ENCODE measurements at regions not wholly inside any gene's neighbourhood (a gene's known extent, or its start where the extent isn't known, plus 50 kb on each side); places are given as distances from the start of the nearest gene placed in this dataset.

- DNase-seq (ENCODE audit: low spot score): no peak
These were observed 144.7 kb downstream of the MYCN start for GRCh38 chr2:16085073-16085472.

DNA sequence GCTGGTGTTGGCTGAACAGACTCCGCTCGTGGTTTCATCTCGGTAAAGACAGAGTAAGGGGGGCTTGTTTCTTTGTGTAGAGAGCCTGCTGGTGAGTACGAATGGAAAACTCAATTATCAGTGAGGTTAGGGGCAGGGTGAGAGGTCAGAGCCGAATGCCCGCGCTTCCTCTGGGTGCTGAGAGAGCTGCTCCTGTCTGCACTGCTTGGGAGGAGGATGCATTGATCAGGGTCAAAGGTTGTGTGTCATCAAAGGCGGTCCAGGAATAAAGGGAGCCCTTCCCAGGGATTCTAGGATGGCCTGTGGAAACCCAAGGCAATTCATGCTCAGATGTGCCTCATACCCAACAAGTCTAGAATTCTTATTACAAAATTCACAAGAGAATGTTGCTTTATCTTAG is 143.9 kb downstream of the MYCN start:
- DNase-seq (ENCODE audit: low spot score): peak; percentile 79

DNA sequence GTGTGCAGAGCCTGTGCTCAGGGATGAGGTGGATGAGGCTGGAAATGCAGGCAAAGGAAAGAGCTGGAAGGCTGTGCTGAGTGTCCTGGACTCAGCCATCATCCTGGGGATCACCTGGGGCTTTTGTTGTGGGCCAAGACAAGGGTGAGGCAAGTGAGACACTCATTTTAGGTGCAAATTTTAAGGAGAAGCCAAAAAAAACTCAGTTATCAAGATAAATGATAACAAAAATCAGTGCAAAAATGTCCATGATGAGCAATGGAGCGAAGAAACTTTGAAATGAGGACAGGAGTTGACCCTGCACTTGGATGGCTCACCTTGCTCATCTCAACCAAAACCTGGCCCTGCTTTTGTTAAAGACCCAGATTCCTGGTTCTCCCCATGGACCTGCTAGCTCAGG is 141.9 kb downstream of the MYCN start:
- DNase-seq (ENCODE audit: low spot score): no peak

DNA sequence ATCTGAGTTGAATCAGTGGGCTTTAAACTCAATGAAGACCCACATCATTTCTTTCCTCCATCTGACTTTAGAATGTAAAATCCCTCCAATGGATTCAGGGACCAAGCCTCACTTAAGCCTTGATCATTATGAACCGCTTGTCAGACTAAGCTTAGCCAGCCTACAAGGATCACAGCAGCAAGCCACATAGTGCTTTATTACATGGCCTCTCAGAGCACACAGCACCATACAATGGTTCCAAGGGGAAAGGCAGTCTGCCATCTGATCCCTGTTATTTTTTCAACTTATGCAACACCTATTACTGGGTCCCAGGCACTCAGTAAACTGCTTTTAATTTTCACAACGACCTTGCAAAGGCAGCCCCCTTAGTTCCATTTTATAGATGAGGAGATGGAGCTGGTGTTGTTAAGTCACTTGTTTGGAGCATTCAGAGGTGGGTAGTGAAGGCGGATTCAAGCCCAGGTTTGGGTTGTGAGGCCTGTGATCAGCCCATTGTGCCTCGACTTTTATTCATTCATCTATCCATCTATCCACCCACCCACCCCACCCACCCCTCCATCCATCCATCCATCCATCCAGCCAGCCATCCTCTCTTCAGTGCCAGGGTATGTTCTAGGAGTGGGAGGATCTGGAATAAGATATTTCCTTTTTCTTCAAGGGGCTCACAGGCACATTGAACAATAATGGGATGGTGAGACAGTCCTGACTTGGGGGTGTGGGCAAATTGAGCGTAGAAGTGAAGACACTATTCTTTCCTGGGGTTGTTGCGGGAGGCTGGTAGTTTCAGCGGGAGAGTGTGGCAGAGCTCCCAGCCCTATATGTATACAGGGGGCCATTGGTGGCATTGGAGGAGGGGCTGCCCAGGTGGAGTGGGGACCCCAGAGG is 141.2 kb downstream of the MYCN start:
- DNase-seq (ENCODE audit: low spot score): no peak

DNA sequence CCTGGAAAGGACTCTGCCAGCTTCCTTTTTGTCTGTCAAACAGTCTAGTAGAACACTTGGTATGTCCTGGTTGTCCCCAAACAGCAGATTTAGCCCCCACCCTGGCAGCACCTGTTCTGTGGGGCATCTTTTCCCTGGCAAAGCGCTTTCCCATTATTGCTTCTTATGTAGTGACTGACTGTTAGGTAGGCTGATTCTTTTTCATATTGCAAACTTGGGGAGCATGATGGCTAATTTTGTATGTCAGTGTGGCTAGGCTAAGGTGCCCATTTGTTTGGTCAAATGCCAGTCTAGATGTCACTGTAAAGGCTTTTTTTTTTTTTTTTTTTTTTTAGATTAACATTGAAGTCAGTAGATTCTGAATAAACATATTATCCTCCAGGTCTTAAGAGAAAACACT is 140.2 kb downstream of the MYCN start:
- DNase-seq (ENCODE audit: low spot score): no peak

DNA sequence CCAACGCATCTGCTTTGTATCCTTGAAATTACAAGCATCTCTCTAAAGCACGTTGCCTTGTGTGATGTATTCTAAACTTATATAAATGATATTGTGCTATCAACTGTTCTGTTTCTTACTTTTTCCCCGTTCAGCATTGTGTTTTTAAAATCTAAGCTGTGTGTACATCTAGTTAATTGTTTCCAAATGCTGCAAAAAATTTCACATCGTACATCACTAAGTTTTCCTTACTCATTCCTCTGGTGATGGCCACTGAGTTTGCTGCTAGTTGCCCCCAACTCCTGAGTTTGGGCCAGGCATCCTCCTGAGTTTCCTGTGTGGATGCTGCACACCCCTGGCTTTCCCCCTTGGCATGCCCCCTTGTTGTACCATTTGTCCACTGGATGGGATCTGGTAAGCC is 139.7 kb downstream of the MYCN start:
- no peak for DNase-seq (ENCODE audit: low spot score)

GRCh38 chr2:16079637-16080036 is 139.3 kb downstream of the MYCN start:
- DNase-seq (ENCODE audit: low spot score): no peak

DNA sequence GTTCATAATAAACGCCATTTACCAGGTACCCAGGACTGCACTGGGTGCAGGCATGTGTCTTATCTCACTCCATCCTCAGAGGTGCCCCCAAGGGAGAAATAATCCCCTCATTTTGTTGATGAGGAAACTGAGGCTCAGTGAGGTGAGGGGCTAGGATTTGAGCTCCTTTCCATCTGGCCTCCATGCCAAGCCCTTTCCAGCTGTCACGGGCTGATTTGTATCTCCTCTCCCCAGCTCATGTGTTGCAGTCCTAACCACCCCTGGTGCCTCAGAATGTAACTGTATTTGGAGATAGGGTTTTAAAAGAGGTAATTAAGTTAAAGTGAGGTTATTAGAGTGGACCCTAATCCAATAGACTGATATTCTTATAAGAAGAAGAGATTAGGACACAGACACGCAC is 137.3 kb downstream of the MYCN start:
- no peak for DNase-seq (ENCODE audit: low spot score)

DNA sequence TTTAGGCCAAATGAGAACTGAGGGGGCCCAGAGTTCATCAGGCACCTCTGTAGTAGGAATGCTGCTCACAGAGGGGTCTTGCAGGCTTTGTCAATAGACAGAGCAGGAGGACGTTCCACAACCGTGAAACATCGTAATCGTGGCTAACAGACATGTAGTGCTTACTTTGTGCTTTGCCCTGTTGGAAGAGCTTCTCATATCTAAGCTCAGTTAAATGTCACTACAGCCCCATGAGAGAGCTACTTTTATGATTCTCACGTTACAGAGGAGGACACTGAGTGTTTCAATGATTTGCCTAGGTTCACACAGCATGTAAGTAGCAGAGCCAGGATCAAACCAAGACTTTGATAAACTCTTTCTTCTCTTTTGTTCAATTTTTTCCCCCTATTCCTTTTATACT is 136.6 kb downstream of the MYCN start:
- DNase-seq (ENCODE audit: low spot score): no peak

DNA sequence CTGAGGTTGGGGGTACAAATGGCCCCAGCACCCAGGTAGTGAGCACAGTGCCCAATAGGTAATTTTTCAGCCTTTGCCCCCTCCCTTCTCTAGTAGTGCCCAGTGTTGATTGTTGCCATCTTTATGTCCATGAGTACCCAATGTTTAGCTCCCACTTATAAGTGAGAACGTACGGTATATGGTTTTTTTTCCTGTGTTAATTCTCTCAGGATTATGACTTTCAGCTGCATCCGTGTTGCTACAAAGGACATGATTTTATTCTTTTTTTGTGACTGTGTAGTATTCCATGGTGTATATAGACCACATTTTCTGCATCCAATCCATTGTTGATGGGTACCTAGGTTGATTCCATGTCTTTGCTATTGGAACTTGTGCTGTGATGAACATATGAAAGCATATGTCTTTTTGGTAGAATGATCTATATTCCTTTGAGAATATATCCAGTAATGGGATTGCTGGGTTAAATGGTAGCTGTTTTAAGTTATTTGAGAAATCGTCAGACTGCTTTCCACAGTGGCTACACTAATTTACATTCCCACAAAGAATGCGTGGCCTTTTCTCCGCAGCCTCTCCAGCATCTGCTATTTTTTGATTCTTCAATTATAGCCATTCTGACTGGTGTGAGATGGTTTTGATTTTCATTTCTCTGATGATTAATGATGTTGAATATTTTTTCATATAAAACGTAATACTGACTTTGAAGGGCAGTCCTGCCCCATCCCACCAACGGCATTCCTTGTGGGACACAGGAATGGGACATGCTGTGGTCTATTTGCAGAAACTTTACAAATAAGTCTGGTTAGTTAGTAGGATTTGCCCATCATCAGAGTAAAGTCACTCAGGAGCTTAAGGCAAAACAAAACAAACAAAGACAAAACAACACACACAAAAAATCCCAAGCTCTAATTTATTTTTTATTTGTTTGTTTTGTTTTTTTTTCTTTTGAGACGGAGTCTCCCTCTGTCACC is 135.0 kb downstream of the MYCN start:
- no peak for DNase-seq (ENCODE audit: low spot score)

DNA sequence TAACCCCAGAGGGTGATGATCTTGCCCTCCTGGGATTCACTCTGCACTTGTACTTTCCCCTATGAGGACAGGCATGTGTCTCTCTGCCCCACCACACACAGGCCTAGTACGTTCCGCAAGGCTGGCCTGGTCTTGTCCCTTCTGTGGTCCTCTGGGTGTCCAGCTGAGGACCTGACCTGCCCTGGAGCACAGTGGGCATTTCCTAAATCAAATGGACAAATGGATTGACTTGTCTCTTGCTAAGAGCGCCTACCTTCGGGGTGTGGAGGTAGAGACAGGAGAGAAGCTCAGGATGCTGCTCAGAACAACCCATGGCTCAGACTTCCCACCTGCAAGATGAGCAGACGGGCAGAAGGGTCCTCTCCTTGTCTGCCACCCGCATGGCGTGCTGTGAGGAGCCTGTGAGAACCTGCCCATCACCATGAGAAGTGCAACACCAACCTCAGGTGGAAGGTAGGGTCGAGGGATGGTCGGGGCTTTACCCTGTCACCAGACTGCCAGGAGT is 133.6 kb downstream of the MYCN start:
- no peak for DNase-seq (ENCODE audit: low spot score)

DNA sequence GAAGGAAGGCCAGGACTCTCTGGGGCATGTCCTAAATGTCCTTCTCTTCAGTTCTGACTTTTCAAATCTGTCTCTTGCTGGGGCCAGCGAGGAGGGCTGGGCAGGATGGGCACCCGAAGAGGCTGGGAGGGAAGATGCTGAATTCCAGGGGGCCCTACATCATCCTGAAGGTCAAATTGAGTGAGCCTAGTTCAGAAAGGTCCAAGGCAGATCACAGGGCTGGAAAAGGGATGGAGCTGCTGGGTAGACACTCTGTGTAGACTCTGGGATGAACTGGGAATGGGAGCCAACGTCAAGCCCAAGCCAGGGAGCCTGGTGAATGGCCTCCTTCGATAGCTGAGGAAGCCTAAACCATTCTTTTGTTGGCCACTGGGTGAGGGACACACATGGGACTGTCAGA is 133.1 kb downstream of the MYCN start:
- DNase-seq (ENCODE audit: low spot score): no peak

DNA sequence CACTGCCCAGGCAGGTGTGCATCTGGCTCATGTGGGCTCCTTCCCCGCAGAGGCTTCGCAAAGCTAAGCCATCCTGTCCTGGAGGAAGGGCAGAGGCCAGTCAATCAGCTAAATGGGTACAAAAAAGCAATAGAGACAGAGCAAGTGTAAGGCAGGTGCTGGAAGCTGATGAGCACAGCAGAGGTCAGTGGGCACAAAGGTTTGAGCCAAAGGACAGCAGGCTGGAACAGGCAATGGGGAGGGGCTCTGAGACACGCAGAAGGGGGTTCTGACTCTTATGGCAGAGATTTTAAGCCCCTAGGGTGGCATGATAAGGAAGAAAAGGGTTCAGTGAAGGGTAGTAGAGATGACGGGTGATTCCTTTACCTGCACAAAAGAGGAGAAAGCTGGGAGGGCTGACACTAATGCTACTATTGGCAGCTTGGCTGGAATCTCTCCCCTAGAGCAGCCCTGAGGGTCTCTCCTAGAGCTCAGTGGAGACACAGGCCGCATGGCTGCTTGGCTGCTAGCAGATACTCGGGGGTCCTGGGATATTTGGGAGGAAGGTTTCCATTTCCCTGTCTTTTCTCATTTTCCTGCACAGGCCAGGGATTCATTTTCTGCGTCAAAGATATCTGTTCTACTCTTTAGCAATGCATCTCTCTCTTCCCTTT is 132.4 kb downstream of the MYCN start:
- no peak for DNase-seq (ENCODE audit: low spot score)

GRCh38 chr2:16071865-16072637 is 131.7 kb downstream of the MYCN start:
- no peak for DNase-seq (ENCODE audit: low spot score)

GRCh38 chr2:16071039-16071864 is 130.9 kb downstream of the MYCN start:
- DNase-seq (ENCODE audit: low spot score): no peak

- DNase-seq (ENCODE audit: low spot score): no peak
These were observed 130.3 kb downstream of the MYCN start for GRCh38 chr2:16070648-16070971.

DNA sequence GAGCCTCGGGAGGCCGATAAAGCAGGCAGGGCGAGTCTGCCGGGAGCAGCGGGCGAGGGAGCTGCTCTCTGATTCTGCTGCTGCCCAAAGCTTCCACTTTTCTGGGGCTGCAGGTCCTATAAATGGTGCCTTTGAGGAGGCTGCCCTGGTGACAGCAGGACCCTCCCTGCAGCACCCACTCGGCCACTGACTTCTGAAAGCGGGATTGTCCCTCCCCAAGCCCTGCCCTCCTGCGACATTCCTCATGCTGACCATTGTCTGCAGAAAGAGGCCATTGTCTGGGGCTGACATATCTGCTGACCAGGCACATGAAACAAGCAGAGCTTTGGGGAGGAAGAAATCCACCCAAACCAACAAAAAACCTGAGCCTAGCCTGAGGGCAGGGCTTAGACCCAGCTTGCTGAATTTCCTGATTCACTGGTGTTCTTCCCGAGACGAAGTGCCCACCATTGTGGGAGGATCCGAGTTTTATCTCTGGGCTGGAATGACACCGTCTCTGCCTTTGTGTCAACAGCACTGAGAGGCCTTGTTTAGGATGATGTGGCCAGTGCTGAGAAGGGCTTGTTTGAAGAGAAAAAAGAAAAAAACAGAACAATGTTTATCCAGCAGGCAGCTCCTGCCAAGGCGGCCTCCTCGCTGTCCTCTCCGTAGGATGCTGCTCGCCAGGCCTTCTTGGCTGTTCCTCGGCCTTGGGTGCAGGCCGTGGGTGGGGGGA is 129.7 kb downstream of the MYCN start:
- peak; percentile 73 for DNase-seq (ENCODE audit: low spot score)

GRCh38 chr2:16069663-16069932 is 129.2 kb downstream of the MYCN start:
- no peak for DNase-seq (ENCODE audit: low spot score)

- DNase-seq (ENCODE audit: low spot score): no peak
These were observed 128.2 kb downstream of the MYCN start for GRCh38 chr2:16068552-16068940.

- no peak for DNase-seq (ENCODE audit: low spot score)
These were observed 127.7 kb downstream of the MYCN start for GRCh38 chr2:16067866-16068551.

All from ecto neural progenitor cell (in vitro differentiated cells).